Activated naive CD8-positive, alpha-beta T cell treated with anti-CD3 and anti-CD28 coated beads, Interleukin-2, amount 50 U/mL, for 16 hours (primary cell): ENCODE measurements at regions not wholly inside any gene's neighbourhood (a gene's known extent, or its start where the extent isn't known, plus 50 kb on each side); places are given as distances from the start of the nearest gene placed in this dataset.

Experiments
- DNase-seq: peaks from one replicate; pipeline ENCODE4 v3.0.0-alpha.2; 2020; ENCODE audit warnings: low read depth, low spot score

DNA sequence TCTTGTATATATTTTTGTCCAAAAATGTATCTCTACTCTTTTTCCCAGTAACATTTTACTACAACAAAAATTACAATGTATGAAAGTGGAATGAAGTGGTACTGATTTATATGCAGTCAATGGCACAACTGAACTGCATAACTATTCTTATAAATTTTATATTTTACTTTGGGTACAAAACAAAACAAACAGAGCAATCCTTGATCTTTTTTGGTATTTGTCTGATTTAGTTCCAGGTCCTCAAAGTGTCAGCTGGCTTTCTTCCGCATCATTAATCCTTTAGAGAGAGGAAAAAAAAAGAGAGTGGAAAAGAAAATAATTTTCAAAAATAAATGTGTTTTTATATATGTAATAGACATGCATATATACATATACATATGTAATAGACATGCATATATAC lies 252.4 kb upstream of the SLIT2 start:
- DNase-seq: no peak

DNA sequence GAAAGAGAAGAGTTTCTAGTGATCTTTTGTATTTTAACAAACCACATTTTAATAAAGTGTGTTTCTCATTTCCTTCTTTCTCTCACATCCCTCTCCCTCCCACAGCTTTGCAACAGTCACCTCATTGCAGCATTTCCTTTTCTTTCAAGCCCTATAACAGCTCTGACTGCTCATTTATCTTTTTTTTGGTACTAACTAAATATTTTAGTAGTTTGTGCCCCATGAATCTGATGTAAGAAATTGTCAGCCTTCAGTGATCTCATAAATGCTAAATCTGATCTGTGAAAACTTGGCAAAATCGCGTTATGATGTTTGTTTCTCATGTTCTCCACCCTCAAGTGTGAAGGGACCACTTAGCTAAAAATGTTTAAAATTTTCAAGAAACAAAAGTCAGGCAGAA lies 258.5 kb upstream of the SLIT2 start:
- no peak for DNase-seq

DNA sequence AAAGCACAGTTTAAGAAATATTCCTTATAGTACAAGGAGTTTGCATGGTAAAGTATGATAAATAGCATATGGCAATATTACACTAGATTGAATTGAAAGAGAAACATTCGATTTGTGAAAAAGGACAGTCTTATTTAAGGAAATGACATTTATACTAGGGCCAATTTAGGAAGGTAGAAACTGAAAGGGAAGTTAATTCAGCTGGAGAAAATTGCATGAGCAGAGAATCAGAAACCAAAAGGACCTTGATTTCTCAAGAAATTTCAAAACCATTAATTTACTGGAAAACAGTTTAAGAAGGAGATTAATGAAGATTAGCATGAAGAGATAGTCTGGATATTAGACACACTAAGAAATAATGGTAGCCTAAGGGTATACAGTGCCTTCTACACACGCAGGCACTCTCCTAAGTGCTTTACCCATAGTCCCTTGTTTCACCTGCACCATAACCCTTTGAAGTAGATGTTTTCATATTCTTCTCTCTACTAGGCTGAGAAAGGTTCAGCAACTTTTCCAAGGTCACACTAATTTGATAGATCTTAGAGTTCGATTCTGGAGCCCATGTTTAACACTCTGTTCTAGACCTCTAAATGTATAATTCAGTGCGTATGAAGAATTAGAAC lies 259.1 kb upstream of the SLIT2 start:
- DNase-seq: no peak

DNA sequence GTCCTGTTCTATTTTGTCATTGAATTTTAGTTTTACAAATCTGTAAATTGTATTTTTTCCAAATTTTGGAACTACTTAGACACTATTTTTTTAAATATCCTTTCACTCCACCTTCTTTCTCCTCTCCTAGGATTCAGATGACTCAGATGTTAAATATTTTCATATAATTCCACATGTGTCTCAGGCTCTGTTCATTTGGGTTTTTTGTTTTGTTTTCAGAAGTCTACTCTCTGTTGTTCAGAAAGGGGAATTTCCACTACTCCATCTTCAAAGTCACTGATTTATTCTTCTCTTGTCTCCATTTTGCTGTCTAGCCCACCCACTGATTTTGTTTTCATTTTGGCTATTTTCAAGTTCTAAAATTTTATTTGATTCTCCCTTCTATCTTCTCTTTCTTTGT lies 264.0 kb upstream of the SLIT2 start:
- no peak for DNase-seq

DNA sequence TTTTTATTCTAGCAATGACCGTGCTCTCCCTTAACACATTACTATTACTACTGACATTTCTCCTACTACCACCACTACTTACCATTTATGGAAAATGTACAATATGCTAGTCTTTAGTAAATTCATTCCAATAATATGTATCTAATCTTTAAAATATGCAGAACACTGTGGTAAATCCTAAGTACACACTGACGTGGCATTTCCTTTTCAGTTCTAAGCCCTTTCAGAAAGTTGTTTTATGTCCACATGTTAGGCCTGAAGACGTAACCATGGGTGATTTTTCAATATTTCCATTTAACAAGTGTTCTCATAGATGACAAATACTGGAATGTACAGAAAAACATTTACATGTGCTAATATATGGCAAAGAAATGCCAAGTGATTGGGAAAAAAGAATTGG lies 268.6 kb upstream of the SLIT2 start:
- DNase-seq: no peak

DNA sequence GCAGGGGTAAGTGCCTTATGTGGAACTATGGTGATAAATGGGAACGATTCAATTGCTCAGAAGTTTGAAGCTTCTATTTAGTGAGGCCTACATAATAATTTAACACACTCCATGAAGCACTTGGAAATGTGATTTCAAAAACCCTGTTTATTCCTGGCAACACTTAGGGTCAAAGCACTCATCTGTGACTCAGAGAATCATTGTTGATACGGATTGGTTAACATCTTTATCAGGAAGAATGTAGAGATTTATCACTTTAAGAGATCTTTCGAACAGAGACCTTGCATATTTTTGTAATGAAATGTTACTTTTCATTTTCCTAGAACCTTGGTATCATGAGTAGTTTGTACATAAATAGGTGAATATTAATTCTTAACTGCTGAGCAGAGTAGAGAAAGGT lies 269.1 kb upstream of the SLIT2 start:
- DNase-seq: no peak

DNA sequence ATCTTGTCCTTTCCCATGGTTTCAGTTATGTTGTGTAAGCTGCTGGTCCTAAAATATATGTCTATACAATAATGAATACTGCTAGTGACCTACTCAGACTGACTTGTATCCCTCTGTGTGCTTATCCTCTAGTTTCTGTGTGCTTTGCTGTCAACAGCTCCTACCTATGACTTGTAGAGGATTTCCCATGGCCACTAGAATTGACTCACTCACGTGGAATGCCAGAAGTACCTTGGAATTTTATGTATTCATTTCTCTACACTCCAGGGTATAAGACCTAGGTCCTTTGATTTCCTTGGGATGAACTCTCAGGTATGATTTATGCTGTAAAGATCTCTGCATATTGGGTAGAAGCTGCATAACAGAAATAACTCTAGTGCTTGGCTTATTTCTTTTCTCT lies 279.9 kb upstream of the SLIT2 start:
- no peak for DNase-seq

DNA sequence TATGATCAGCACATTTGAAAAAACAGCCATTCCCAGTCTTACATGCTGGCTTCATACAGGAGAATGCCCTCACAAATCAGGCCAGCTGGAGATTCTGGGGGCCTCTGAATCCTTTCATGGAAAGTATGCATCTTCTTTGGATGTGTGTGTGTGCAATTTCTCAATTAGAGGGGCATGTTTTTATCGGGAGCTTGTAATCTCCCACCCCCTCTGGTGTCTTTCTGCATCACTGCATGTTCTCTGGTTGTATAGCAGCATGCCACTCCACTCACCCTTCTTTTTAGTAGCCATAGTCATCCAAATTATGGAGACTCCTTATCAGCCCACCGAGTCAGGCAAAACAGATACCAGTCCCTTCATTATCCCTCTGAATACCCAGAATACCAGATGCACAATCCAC lies 282.2 kb upstream of the SLIT2 start:
- DNase-seq: no peak

DNA sequence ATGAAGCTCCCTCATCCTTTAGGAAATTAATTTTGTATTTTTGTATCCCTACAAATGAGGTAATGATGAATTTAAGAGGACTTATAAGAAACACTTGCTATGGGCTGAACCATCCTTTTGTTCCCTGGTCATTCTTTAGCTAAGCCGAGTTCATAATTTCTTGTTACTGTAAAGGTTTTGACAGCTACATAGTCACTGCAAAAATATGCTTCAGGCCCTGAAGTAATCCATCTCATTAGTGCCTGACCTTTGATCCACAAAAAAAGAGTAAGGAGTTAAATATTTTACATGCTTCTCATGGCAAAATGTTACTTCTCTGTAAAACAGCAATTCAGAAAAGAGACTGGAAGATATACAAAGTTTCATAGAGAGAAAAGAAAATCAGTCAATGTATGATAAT lies 290.6 kb upstream of the SLIT2 start:
- DNase-seq: no peak

DNA sequence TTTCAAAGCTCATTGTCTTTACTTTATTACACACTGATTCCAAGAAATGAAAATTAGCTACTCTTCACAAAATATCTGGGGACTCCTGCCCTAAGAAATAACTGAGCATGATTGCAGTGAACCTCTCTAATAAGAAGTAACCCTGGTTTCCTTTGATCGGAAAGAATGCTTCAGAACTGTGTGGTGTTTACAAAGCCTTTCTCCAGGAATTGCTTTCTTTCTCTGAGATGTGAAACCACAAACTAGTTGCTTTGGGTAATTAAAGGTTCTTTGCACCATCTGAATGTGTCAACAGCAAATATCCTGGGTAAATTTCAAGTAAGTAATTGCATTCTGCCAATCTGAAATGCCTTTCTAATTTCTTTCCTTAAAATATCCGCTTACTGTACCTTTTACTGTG lies 292.9 kb upstream of the SLIT2 start:
- no peak for DNase-seq

DNA sequence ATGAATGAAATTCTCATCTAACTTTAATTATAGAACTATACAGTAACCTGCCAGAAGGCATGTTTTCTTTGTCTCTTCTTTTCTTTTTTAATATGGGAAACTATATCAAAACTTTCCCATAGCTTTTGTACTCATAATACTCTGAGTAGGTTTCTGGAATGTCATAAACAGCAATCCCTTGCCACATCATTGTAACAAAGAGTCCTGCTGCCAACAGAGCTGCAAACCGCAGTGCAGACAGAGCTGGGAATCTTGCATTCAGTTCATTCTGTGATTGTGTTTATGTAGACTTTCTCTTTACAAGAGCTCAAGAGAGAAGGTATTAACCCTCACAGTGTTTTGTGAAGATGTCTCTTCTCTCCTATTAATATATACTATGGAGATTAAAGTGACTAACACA lies 304.4 kb upstream of the SLIT2 start:
- no peak for DNase-seq

DNA sequence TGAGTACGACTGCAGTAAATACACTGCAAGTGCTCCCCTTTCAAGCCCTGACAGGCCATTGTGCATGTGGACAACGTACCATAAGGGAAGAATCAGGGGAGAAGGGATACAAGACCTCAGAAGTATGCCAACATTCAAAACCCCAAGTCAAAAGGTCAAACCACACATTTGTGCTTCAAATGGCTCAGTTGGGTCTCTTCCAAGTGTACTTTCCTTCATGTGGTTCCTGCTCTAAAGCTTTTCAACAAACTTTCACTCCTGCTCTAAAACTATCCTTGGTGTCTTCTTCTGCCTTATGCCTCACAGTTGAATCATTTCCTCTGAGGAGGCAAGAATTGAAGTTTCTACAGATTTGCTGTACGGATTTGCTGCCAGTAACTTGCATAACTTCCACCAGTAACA lies 305.7 kb upstream of the SLIT2 start:
- no peak for DNase-seq

DNA sequence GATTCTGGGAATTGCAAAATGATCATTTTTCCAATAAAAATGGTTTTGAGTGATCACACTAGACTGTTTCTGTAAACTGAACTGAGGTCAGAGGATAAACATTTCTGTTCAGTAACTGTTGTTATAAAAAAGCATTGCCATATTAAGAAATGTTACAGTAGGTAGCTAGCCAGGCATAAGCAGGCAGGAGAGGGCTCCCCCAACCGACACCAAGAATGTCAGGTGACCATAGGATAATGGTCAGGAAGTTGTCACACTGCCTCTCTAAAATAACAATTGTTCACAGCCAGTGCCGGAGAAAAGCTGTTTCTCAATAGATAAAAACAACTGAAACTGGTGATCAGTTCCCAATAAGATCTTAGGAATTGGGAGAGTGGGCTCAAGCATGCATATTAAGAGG lies 306.2 kb upstream of the SLIT2 start:
- no peak for DNase-seq

DNA sequence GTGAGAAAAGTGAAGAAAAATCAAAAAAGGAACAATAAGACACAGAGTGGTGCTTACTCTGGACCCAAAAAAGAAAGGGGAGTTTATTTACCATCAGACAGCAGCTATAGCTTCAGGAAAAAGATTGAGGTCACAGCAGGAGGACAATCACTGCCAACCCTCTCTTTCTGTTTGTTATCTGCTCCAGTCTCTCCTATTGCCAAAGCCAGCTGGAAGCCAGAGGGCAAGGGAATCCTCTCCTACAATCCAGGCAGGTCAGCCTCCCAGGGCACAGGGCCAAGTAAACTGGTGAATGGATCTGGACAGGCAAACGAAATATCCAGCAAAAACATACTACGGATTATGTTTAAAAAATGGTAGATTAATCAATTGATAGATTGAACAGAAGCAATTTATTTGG lies 306.9 kb upstream of the SLIT2 start:
- no peak for DNase-seq

DNA sequence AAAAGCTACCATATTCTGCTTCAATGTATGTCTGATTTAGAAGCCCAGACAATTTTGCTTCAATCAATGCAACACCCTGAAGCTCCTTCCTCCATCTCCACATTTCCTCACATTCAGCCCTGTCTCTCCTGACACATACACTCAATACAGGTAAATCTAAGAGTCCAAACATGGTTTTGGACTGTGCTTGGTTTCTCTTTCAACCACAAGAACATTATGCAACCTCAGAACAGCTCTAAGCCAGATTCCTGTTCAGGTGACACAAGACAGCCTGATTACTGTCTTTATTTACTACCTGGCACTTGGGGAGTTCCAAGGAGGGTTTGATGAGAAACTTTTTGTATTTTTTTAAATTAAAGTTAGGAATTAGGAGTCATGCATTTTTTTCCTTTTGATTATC lies 307.5 kb upstream of the SLIT2 start:
- no peak for DNase-seq

DNA sequence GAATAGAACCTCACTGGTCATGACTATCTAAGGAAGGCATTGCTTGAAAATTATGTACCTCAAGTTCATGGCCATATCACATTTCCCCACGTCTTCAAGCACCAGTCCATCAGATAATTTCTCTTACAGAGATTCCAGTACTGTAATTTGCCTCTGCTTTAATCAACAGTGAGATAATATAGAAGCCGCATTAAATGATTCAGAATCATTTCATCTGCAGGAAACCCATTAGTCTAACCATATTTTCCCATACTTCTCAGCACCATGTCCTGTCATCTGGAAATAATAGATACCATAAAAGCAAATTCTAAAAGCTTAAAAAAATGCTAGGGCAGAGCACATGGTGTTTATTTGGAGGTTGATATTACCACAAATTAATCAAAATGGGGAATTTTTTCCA lies 310.3 kb upstream of the SLIT2 start:
- no peak for DNase-seq

DNA sequence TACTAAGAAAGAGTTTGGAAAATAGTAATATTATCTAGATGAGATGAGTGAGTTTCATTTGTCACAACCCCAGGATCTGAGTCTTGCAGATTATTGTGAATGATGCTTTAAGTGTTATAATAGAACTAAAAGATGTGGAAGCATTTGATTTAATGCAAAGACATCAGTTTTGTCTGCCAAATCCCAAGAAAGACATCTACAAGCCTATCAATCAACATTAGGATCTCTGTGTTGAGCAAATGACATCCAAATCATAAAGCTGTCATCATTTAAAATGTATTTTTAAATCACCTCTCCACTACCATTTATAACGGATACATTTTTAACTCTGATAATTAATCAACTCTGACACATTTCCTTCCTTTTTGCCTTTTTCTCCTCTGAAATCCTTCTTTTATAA lies 310.8 kb upstream of the SLIT2 start:
- no peak for DNase-seq

DNA sequence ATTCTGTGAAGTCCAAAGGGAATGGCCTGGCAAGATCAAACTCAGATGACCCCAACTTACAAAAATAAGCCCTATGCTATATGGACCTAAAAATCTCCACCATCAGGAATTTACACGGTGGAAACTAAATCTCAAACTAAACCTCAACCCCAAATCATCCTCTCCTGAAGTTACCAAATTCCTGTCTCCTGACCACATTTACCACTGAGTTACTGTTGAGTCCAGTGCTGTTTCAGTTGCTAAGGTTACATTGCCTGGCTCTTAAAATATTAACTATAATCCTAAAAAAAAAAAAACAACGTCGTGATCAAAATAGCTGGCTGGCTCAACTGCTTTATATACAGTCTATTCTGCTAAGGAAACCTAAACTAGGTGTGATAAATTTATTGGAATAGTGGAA lies 315.2 kb upstream of the SLIT2 start:
- no peak for DNase-seq

DNA sequence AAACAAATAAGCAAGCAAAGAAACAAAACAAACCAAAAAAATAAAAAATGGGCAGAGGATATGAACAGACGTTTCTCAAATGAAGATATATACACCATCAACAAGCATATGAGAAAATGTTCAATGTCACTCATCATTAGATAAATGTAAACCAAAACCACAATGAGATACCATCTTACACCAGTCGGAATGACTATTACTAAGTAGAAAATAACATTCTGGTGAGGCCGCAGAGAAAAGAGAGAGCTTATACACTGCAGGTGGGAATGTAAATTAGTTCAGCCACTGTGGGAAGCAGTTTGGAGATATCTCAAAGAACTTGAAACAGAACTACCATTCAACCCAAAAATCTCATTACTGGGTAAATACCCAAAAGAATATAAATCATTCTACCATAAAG lies 321.0 kb upstream of the SLIT2 start:
- DNase-seq: no peak

DNA sequence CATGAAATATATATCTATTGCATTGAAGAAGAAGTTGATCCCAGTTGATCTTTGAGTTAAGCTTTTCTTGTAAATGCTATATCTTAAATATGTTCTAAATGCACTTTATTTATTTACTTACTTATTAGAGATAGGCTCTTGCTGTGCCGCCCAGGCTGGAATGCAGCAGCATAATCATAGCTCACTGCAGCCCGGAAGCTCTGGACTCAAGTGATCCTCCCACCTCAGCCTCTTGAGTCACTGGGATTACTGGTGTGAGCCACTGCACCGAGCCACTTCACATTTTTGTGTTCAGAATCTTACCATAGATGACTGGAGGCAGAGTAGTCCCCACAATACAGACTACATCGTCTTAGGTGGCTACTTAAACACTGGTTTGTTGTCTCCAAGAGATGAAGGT lies 324.3 kb upstream of the SLIT2 start:
- no peak for DNase-seq

DNA sequence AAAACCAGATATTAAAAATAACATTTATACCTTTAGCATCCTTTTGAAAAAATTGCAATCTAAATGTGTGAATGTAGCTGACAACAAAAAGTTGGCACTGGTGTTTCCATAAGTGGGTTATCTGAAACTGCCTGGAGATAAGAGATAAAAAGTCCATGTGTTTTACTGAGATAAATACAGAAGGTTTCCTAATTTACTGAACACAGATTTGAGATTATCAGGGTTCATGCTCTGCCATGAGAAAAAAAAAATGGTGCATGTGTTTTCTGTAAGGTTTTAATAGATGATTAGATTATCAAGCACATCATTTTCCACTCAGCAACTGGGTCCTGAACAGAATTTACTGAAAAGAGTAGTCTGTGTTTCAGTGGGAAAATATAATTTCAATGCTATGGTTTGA lies 326.2 kb upstream of the SLIT2 start:
- no peak for DNase-seq

DNA sequence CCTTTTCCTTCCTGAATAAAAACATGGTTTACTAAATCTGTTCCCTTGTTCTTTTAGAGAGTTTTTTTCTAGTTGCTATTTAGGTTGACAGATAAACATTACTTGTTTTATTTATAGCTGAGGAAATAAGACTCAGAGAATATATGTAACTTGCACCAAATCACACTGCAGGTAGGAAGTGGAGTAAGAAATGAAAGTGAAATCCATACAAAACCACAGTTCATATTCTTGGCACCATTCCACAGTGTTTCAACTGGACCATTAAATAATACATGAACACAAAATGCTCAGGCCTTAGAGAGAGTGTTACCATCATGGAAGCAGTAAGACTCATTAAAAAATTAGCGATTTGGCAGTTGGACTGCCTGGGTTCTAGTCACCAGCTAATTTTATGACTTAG lies 326.9 kb upstream of the SLIT2 start:
- DNase-seq: no peak

DNA sequence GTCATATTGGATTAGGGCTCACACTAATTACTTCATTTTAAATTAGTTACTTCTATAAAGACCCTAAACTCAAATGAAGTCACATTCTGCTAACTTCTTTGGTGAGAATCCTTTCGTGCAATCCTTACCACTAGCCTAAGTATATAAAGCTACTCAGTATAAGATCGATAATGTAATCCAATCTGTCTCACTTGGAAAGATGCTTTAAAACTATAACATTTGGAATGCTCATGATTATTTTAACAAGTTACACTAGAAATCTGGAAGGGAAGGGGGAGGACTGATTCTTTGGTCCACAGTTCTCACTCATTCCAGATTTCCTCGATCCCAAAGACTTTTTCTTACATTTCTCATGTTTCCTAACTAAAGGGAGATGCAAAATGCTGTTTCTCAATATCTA lies 336.4 kb upstream of the SLIT2 start:
- no peak for DNase-seq

DNA sequence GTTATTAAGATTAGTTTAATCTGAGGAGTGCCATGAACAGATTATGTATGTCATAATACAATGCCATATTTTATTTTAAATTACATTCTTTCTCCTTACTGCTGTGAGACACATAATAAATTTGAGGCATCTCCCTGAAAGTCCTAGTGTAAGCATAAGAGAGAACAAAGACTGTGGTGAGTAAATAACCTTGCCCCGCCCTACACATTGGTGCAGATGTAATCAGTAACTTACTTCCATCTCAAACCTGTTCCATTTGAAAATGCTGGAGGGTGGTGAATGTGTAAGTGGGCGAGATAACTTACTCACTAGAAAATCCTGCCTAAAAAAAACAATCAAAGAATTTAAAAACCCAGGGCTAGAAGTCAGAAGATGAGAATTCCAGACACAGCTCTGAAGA lies 338.1 kb upstream of the SLIT2 start:
- DNase-seq: no peak
